OCI-M1 (cell line): ENCODE measurements at regions not wholly inside any gene's neighbourhood (a gene's known extent, or its start where the extent isn't known, plus 50 kb on each side); places are given as distances from the start of the nearest gene placed in this dataset.
"Not testable (repeated sequence)": the region's sequence is repeated elsewhere in the genome, so short reads cannot be mapped to it uniquely, and the experiment has no call there.

ENCODE experiments used
- DNase-seq: peaks from one replicate; lab custom pipeline; 2025; lab: John Stamatoyannopoulos, UW

- DNase-seq = no peak
These were observed 116.6 kb upstream of the RBBP8 start for GRCh38 chr18:22816266-22817176.

DNA sequence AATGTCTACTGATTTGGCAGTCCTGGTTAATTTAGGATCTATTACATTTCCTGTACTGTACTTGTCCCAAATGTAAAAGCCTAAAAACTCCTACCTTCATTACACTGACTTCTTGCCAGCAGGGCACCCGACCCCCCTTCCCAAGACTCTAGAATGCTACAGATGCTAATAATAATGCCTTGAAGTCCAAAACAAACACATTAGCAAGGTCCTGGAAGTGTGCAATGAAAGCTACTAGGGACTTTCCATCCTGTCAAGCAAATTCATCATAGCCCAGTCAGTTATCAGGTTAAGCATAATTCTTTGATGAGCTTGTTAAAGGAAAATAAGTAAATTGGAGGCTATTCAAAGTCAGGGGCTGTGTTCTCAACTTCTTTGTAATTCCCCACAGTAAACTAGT, 115.3 kb upstream of the RBBP8 start:
- DNase-seq = no peak

DNA sequence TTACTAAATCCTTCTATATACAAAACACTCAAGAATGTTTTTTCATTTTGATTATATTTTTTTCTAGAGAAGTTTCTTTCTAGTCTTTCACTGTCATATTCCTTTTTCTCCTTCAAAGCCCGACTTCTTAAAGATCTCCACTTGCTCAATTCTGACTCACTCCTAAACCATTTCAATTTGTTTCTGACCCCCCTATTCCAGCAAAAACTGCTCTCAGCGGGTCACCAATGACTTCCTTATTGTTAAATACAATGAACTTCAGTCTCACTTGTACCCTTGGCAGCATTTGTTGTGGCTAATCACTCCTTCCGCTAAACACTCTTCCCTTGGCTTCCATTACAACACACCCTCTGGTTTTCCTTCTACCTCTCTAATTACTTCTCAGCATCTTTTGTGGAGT, 111.1 kb upstream of the RBBP8 start:
- DNase-seq = peak; percentile 53

DNA sequence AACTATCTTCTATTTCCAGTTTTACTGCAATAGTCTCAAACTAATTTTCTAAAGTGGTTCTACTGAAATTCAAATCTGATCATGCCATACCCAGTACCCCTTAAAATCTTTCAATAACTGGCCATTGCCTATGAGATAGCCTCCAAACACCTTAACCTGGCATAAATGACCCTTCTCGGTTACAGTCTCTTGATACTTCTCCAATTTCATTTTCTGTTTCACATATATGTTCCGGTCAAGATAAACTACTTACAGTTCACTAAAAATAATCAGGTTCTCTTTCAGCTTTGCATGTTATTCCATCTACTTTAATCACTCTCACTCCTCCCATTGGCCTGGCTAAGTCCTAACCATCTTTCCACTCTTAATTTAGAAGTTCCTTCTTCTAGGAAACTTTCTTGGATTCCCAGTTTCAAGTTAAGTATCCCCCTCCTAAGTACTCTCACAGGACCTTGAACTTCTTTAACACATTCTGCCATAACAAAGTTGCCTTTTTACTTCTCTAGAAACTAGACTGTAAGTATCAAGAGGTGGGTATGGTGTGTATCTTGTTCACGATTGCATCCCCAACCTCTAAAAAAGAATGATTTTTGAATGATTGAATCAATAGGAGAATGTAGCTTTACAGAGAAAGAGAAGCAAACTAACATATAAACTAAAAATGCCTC, 110.2 kb upstream of the RBBP8 start:
- peak; percentile 64 for DNase-seq

DNA sequence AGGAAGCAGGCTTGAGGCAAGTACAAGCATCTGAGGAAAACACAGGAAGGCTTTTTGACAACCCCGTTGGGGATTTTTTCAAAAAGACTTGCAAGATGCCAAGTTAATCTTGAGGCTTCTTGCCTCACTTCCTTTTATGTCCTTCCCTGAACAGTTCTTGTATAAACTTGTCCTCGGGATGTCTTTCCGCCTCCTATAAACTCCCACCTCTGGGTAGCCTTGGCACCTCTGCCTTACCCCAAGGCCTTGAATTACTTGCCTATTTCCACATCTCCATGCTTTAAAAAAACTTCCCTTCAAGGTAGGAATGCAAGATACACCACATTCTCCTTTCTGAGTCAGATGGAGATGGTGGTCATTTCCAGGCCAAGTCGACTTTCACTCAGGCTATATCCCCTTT, 106.4 kb upstream of the RBBP8 start:
- no peak for DNase-seq

- peak; percentile 47 for DNase-seq
These were observed 105.9 kb upstream of the RBBP8 start for GRCh38 chr18:22827216-22827615.

- no peak for DNase-seq
These were observed 105.4 kb upstream of the RBBP8 start for GRCh38 chr18:22827741-22828140.

GRCh38 chr18:22828171-22828570, 105.0 kb upstream of the RBBP8 start:
- no peak for DNase-seq

DNA sequence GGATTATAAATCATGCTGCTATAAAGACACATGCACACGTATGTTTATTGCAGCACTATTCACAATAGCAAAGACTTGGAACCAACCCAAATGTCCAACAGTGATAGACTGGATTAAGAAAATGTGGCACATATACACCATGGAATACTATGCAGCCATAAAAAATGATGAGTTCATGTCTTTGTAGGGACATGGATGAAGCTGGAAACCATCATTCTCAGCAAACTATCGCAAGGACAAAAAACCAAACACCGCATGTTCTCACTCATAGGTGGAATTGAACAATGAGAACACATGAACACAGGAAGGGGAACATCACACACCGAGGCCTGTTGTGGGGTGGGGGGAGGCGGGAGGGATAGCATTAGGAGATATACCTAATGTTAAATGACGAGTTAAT, 104.5 kb upstream of the RBBP8 start:
- DNase-seq = not testable (repeated sequence)

GRCh38 chr18:22829781-22830180, 103.3 kb upstream of the RBBP8 start:
- no peak for DNase-seq

DNA sequence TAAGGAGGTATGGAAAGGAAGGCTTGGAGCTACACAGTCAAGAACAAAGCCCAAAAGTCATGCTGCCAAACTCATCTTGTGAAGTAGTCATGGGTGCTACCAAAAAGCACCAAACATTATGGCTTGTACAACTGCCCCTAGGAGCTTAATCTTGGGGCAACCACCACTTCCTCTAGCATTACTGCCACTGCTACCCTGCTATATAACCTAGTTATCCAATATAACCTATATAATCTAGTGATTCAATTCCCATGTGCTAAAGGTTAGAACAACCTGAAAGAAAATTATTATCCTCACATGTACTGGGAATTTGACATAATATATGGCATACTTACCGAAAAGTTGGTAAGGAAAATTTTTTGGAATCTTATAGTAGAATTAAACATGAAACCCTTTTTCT, 102.6 kb upstream of the RBBP8 start:
- DNase-seq = no peak

DNA sequence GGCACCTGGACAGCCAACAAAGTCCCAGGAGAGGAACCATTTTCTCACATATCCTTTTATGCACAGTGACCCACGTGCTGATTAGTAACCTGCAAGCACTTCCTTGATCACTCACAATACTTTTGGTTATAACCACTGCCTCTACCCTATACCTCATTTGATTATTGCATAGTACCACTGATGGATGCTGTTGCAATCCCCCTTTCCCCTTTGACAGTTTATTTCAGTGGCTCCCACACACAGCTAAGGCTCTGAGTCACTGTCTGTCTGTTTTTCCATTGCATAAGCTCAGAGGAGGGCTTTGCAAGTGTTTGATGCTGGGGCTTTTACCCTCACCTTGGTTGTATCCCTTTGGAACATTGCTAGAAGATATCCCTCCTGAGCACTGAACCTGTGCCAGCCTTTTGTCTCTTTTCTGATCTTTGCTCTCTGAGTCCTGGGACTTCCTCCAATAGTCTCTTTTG, 101.7 kb upstream of the RBBP8 start:
- DNase-seq = peak; percentile 59

DNA sequence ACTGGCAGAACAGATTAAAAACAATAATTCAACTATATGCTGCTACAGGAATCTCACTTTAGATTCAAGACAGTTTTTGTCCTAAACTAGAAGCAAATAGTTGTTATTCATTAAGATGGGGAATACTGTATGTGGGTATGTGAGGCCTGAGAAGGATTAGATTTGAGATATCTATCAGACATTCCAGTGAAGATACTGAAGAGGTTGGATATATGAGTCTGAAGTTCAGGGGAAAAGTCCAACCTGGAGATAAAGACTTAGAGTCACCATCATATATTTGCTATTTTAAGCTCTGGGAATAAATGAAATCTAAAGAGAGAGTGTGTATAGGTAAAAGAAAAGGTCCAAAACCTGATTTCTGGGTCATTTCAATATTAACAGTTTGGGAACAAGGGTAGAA, 96.2 kb upstream of the RBBP8 start:
- DNase-seq = no peak

DNA sequence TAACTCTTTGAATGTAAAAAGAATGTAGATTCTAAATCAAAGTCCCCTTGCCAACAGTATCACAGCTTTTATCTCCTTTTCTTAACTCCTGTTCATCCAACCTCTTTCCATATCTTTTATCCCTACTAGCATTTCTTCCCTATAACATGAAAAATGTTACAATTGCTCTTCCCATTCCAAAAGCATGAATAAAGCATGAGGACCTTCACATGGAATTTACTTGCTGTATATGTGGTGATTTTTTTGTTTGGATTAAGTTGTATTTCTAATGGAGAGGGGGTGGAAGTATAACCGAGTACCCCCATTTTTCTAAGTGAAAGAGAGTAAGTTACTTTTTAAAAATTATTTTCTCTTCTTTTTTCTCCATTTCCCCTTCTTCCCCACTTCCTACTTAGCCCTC, 94.9 kb upstream of the RBBP8 start:
- no peak for DNase-seq

DNA sequence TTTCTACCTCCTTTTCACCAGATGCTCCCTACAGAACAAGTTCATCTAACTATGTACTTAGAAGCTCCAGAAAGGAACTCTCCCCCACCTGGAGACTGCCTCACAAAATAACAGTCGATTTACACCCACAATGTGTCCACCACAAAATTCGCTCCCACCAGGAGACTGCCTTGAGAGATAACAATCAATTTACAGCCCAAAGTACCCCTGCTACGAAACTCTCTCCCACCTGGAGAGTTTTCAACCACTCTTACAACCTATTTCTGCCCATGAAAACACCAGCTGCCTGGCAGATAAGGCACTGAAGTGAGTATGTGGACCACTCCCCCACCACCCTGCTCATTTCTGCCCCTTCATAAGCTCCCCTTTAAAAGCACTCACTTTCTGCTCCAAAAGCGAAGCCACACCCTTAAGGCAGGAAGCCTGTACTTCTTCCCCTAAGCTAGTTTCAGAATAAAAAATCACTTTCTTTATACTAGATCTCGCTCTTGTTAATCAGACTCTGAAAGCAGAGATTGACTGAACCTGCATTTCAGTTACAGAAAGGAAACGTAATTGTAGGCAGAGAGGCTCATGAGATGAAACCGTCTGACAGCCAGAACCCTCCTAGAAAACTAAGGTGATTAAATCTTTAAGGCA, 94.4 kb upstream of the RBBP8 start:
- no peak for DNase-seq

DNA sequence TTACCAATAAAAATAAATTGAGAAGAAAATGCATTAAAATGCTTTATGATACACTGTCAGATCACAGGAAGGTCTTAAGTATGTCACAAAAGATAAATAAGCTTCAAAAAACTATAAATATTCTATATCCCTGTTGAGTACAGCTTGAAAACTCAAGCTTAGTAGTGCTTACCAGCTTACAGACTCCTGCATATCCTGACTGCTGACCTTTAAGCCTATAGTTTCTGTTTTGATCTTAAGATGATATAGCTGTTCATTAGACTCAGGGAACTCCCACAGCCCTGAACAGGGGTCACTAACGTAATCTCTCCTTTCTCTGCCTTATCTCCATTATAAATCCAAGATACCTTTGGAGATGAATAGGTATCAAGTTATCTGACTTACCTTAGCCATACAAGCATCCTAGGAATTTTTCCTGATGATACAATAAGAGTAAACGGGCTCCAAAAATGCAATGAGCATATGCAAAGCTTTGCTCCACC, 93.7 kb upstream of the RBBP8 start:
- DNase-seq = no peak

- no peak for DNase-seq
These were observed 92.5 kb upstream of the RBBP8 start for GRCh38 chr18:22840606-22841144.

DNA sequence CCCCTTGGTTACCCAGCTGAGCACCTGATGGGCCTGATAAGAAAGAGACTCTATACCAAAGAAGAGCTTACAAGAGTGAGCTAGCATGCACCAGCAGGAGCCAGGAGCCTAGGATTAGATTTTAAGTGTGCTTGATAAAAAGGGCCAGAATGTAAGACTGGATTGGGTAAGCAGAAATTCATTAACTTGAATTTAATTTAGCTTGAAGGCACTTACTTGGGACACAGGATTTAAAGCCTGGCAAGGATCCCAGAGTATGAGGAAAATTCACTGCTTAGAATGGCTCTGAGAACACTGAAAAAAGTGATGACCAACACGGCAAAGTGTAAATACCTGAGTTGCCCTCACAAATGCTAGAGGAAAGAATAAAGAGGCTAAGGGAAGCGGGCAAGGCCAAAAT, 91.3 kb upstream of the RBBP8 start:
- no peak for DNase-seq

DNA sequence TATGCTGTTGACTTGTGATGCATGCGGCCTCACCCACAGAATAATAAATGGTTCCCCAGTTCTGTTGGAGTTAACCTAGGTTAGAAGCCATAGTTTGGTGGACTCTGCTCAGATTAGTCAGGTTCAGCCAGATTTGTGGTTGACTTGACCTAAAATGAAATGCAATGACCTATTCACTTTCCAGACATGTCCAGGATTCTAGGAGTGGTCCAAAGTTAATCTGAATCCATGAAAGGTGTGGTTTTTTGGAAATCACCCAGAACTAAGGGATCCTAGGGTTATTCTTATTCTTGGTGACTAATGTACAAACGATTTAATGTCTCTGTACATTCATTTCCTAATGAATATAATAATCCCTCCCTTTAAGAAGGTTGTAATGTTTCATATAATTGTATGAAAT, 88.9 kb upstream of the RBBP8 start:
- no peak for DNase-seq

GRCh38 chr18:22844628-22845027, 88.5 kb upstream of the RBBP8 start:
- no peak for DNase-seq

DNA sequence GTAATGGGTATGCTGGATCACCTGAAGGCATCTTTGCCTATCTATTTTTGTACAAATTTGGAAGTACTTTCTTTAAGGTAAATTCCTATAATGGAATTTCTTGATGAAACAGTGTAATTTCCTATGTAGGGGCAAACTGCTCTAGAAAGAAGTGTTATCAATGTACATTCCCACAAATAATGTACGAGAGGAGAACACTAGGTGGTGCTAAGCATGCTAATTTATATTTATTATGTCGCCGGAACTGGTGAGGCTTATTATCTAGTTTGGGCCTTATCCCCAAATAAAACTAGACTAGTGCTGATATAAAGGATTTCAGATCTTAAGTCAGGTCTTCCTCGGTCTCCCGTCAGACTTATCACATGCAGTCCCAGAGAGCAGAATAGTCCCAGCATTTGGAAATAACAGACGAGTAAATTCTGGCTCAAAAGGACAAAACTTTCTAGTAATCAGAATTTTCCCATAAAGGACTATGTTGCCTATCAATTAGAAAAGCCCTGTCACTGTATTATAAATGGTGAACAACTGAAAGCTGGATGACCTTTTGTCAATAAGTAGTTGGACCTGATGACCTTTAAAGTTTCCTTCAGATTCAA, 86.9 kb upstream of the RBBP8 start:
- peak; percentile 77 for DNase-seq

GRCh38 chr18:22846697-22847096, 86.4 kb upstream of the RBBP8 start:
- DNase-seq = no peak
